ENCODE measurements at regions not wholly inside any gene's neighbourhood (a gene's known extent, or its start where the extent isn't known, plus 50 kb on each side); places are given as distances from the start of the nearest gene placed in this dataset.

- TF ChIP-seq CTCF (IDR thresholded peaks at IDR 0.05; ENCODE audit: extremely low read depth in 1 of 2, insufficient read depth in 1 of 2, low read depth in 1 of 2, low read length in 2 of 2), result no peak
- no peak for TF ChIP-seq MAX (IDR thresholded peaks at IDR 0.05; ENCODE audit: insufficient read depth, insufficient read length)
- TF ChIP-seq MYC (IDR thresholded peaks at IDR 0.05; ENCODE audit: low read depth, low read length), result no peak
- no peak for TF ChIP-seq JUN (IDR thresholded peaks at IDR 0.05; ENCODE audit: borderline replicate concordance, insufficient read depth, insufficient read length, low read depth)
- TF ChIP-seq EZH2 (IDR thresholded peaks at IDR 0.05; ENCODE audit: borderline replicate concordance, low read depth, low read length, severe bottlenecking), result no peak
- no peak for TF ChIP-seq POLR2A (IDR thresholded peaks at IDR 0.05; ENCODE audit: low read depth, low read length)
- no peak for TF ChIP-seq FOS (IDR thresholded peaks at IDR 0.05; ENCODE audit: borderline replicate concordance, insufficient read depth, low read length)
- no peak for TF ChIP-seq POLR2AphosphoS5 (IDR thresholded peaks at IDR 0.05; ENCODE audit: insufficient read depth, low read depth, low read length)
- TF ChIP-seq GATA2 (IDR thresholded peaks at IDR 0.05; ENCODE audit: insufficient read depth, insufficient read length, low read depth, low read length), result no peak
Measured at GRCh38 chr10:129102906-129103693, 363.9 kb upstream of the MGMT start.
